NCI-H2227 (cell line): ENCODE measurements at regions not wholly inside any gene's neighbourhood (a gene's known extent, or its start where the extent isn't known, plus 50 kb on each side); places are given as distances from the start of the nearest gene placed in this dataset.
"Not testable (repeated sequence)": the region's sequence is repeated elsewhere in the genome, so short reads cannot be mapped to it uniquely, and the experiment has no call there.

ENCODE experiments used
- DNase-seq: peaks from one replicate; lab custom pipeline; 2025; ENCODE audit not compliant: unreplicated experiment; lab: John Stamatoyannopoulos, UW

- no peak for DNase-seq
These were observed 144.5 kb downstream of the RPLP1 start for GRCh38 chr15:69597061-69597592.

- DNase-seq: no peak
These were observed 146.7 kb downstream of the RPLP1 start for GRCh38 chr15:69599271-69599670.

GRCh38 chr15:69600556-69601085 lies 148.0 kb downstream of the RPLP1 start:
- DNase-seq: no peak

GRCh38 chr15:69601711-69602504 lies 149.3 kb downstream of the RPLP1 start:
- no peak for DNase-seq

- no peak for DNase-seq
These were observed 150.3 kb downstream of the RPLP1 start for GRCh38 chr15:69602921-69603320.

GRCh38 chr15:69603369-69604071 lies 150.9 kb downstream of the RPLP1 start:
- DNase-seq: no peak

- no peak for DNase-seq
These were observed 151.4 kb downstream of the RPLP1 start for GRCh38 chr15:69604072-69604411.

GRCh38 chr15:69606144-69606543 lies 153.5 kb downstream of the RPLP1 start:
- no peak for DNase-seq

- no peak for DNase-seq
These were observed 154.4 kb downstream of the RPLP1 start for GRCh38 chr15:69606921-69607500.

GRCh38 chr15:69608661-69609060 lies 156.0 kb downstream of the RPLP1 start:
- DNase-seq: no peak

GRCh38 chr15:69609176-69609575 lies 156.6 kb downstream of the RPLP1 start:
- DNase-seq: no peak

- DNase-seq: no peak
These were observed 157.2 kb downstream of the RPLP1 start for GRCh38 chr15:69609776-69610175.

GRCh38 chr15:69610277-69610676 lies 157.7 kb downstream of the RPLP1 start:
- DNase-seq: no peak

- DNase-seq: no peak
These were observed 158.2 kb downstream of the RPLP1 start for GRCh38 chr15:69610858-69611257.

GRCh38 chr15:69612112-69612511 lies 159.5 kb downstream of the RPLP1 start:
- DNase-seq: peak; percentile 87

GRCh38 chr15:69613182-69613581 lies 160.6 kb downstream of the RPLP1 start:
- DNase-seq: no peak

- no peak for DNase-seq
These were observed 161.4 kb downstream of the RPLP1 start for GRCh38 chr15:69613988-69614387.

GRCh38 chr15:69615736-69616135 lies 163.1 kb downstream of the RPLP1 start:
- no peak for DNase-seq

- DNase-seq: no peak
These were observed 163.9 kb downstream of the RPLP1 start for GRCh38 chr15:69616558-69616957.

- not testable (repeated sequence) for DNase-seq
These were observed 164.5 kb downstream of the RPLP1 start for GRCh38 chr15:69617144-69617543.

GRCh38 chr15:69623392-69624154 lies 171.0 kb downstream of the RPLP1 start:
- DNase-seq: no peak
